Stimulated activated naive CD4-positive, alpha-beta T cell treated with Interleukin-2 at 50 U/mL for 16 hours (primary cell): ENCODE measurements at regions not wholly inside any gene's neighbourhood (a gene's known extent, or its start where the extent isn't known, plus 50 kb on each side); places are given as distances from the start of the nearest gene placed in this dataset.
"Not testable (repeated sequence)": the region's sequence is repeated elsewhere in the genome, so short reads cannot be mapped to it uniquely, and the experiment has no call there.

Experiments
- DNase-seq: peaks from one replicate; lab custom pipeline; 2025; lab: John Stamatoyannopoulos, UW

- DNase-seq = no peak
Measured at GRCh38 chr1:224791362-224791941, 138.0 kb upstream of the DNAH14 start.

GRCh38 chr1:224795591-224795990, 133.9 kb upstream of the DNAH14 start:
- DNase-seq = no peak

GRCh38 chr1:224799083-224799482, 130.4 kb upstream of the DNAH14 start:
- no peak for DNase-seq

GRCh38 chr1:224800486-224801119, 128.9 kb upstream of the DNAH14 start:
- DNase-seq = no peak

GRCh38 chr1:224801844-224802490, 127.5 kb upstream of the DNAH14 start:
- no peak for DNase-seq

- no peak for DNase-seq
Measured at GRCh38 chr1:224802617-224803016, 126.9 kb upstream of the DNAH14 start.

GRCh38 chr1:224804220-224804619, 125.3 kb upstream of the DNAH14 start:
- no peak for DNase-seq

GRCh38 chr1:224805889-224806288, 123.6 kb upstream of the DNAH14 start:
- DNase-seq = no peak

- no peak for DNase-seq
Measured at GRCh38 chr1:224809137-224809536, 120.3 kb upstream of the DNAH14 start.

GRCh38 chr1:224809613-224810012, 119.9 kb upstream of the DNAH14 start:
- DNase-seq = no peak

- DNase-seq = no peak
Measured at GRCh38 chr1:224811564-224811963, 117.9 kb upstream of the DNAH14 start.

GRCh38 chr1:224815647-224816046, 113.8 kb upstream of the DNAH14 start:
- no peak for DNase-seq

GRCh38 chr1:224816062-224816461, 113.4 kb upstream of the DNAH14 start:
- no peak for DNase-seq

- no peak for DNase-seq
Measured at GRCh38 chr1:224817382-224817781, 112.1 kb upstream of the DNAH14 start.

- no peak for DNase-seq
Measured at GRCh38 chr1:224819861-224820260, 109.6 kb upstream of the DNAH14 start.

GRCh38 chr1:224820341-224820740, 109.1 kb upstream of the DNAH14 start:
- no peak for DNase-seq

GRCh38 chr1:224821751-224822150, 107.7 kb upstream of the DNAH14 start:
- DNase-seq = not testable (repeated sequence)

GRCh38 chr1:224825525-224826000, 103.9 kb upstream of the DNAH14 start:
- DNase-seq = no peak

- no peak for DNase-seq
Measured at GRCh38 chr1:224828691-224829090, 100.8 kb upstream of the DNAH14 start.

GRCh38 chr1:224831501-224831900, 98.0 kb upstream of the DNAH14 start:
- DNase-seq = no peak

GRCh38 chr1:224839648-224840300, 89.7 kb upstream of the DNAH14 start:
- DNase-seq = not testable (repeated sequence)

GRCh38 chr1:224841803-224842202, 87.7 kb upstream of the DNAH14 start:
- not testable (repeated sequence) for DNase-seq
